CD4-positive, alpha-beta memory T cell (primary cell): ENCODE measurements at regions not wholly inside any gene's neighbourhood (a gene's known extent, or its start where the extent isn't known, plus 50 kb on each side); places are given as distances from the start of the nearest gene placed in this dataset.
"Not testable (repeated sequence)": the region's sequence is repeated elsewhere in the genome, so short reads cannot be mapped to it uniquely, and the experiment has no call there.

ENCODE experiments used
- CTCF ChIA-PET: fragments of 350-600 bp; sonication (Branson Sonifier 250); formaldehyde crosslinking; loops from one replicate; lab custom pipeline; 2021; ENCODE audit warnings: inconsistent platforms; ENCODE audit not compliant: partially characterized antibody; lab: Charles Lee
- POLR2A ChIA-PET: fragments of 350-600 bp; sonication (Branson Sonifier 250); formaldehyde crosslinking; loops from one replicate; lab custom pipeline; 2021; ENCODE audit not compliant: partially characterized antibody; lab: Charles Lee
- DNase-seq, 5 donors: peaks; one replicate each; pipeline versions ENCODE4 v3.0.0 to v3.0.0-alpha.2; 2020 to 2022; ENCODE audit warnings: mixed read lengths in 1 of 5
- H3K27ac ChIP-seq: one replicate; pipeline ENCODE4 v1.7.0; 2013; ENCODE audit warnings: low read depth, low read length
- H3K27me3 ChIP-seq: 2 replicates; pipeline ENCODE4 v1.7.0; 2013; ENCODE audit warnings: mild to moderate bottlenecking, low read length, moderate library complexity; ENCODE audit not compliant: insufficient read depth
- H3K36me3 ChIP-seq: 2 replicates; pipeline ENCODE4 v1.7.0; 2013; ENCODE audit warnings: mild to moderate bottlenecking, low read length, moderate library complexity; ENCODE audit not compliant: insufficient read depth
- H3K4me1 ChIP-seq: 2 replicates; pipeline ENCODE4 v1.7.0; 2013; ENCODE audit warnings: mild to moderate bottlenecking, low read length, moderate library complexity; ENCODE audit not compliant: insufficient read depth
- H3K4me3 ChIP-seq, 2 donors: one replicate each; pipeline ENCODE4 v1.7.0; 2013; ENCODE audit warnings: low read length in 2 of 2, mild to moderate bottlenecking in 1 of 2
- H3K9me3 ChIP-seq, 2 donors: one replicate each; pipeline ENCODE4 v1.7.0; 2013; ENCODE audit warnings: low read length in 2 of 2, control low read depth in 1 of 2; ENCODE audit not compliant: control insufficient read depth in 1 of 2
- H3K27ac Mint-ChIP-seq, 7 donors: one replicate each; pipeline ENCODE4 v1.8.0; 2020 to 2021; ENCODE audit warnings: mixed read lengths in 7 of 7, mild to moderate bottlenecking in 6 of 7, inconsistent platforms in 3 of 7, moderate library complexity in 3 of 7
- H3K27me3 Mint-ChIP-seq, 2 donors: one replicate each; pipeline ENCODE4 v1.8.0; 2020 to 2021; ENCODE audit warnings: mixed read lengths in 2 of 2
- H3K36me3 Mint-ChIP-seq, 2 donors: one replicate each; pipeline ENCODE4 v1.8.0; 2020 to 2021; ENCODE audit warnings: mixed read lengths in 2 of 2, inconsistent platforms in 1 of 2, mild to moderate bottlenecking in 1 of 2
- H3K4me1 Mint-ChIP-seq, 4 donors: one replicate each; pipeline ENCODE4 v1.8.0; 2020 to 2021; ENCODE audit warnings: mixed read lengths in 4 of 4, mild to moderate bottlenecking in 1 of 4
- H3K4me3 Mint-ChIP-seq, 8 donors: one replicate each; pipeline ENCODE4 v1.8.0; 2020 to 2021; ENCODE audit warnings: mixed read lengths in 8 of 8, mild to moderate bottlenecking in 7 of 8, moderate library complexity in 6 of 8, inconsistent platforms in 3 of 8
- H3K9me3 Mint-ChIP-seq, 8 donors: one replicate each; pipeline ENCODE4 v1.8.0; 2020 to 2021; ENCODE audit warnings: mixed read lengths in 8 of 8, mild to moderate bottlenecking in 5 of 8, inconsistent platforms in 3 of 8, moderate library complexity in 1 of 8
- intact Hi-C: fragments of 100-400 bp; cut with micrococcal nuclease; formaldehyde crosslinking; loops from one replicate; pipeline ENCODE4 v1.15.1; 2023

- H3K27me3 Mint-ChIP-seq, result no peaks in the 10 kb centered on the region
- no peaks in the 10 kb centered on the region for H3K36me3 Mint-ChIP-seq
- no peaks in the 10 kb centered on the region for H3K4me1 Mint-ChIP-seq
- Histone ChIP-seq H3K9me3 (no peaks in the 10 kb centered on the region), H3K36me3 (no peaks in the 10 kb centered on the region), H3K4me3 (no peak overlapping the region), H3K27me3 (no peaks in the 10 kb centered on the region), H3K4me1 (no peaks in the 10 kb centered on the region), H3K27ac (no peak overlapping the region)
- H3K27ac Mint-ChIP-seq, result no peak overlapping the region
- intact Hi-C loops, result no loop called here
- H3K9me3 Mint-ChIP-seq, result peaks cover 0 to 14% (median 2%) of the 10 kb centered on the region in 8 donors
- ChIA-PET POLR2A (no interaction called here), CTCF (no interaction called here)
- DNase-seq, result no peak
- no peak overlapping the region for H3K4me3 Mint-ChIP-seq
These were observed 366.9 kb upstream of the GRAMD2B start for GRCh38 chr5:126056352-126056751.

DNA sequence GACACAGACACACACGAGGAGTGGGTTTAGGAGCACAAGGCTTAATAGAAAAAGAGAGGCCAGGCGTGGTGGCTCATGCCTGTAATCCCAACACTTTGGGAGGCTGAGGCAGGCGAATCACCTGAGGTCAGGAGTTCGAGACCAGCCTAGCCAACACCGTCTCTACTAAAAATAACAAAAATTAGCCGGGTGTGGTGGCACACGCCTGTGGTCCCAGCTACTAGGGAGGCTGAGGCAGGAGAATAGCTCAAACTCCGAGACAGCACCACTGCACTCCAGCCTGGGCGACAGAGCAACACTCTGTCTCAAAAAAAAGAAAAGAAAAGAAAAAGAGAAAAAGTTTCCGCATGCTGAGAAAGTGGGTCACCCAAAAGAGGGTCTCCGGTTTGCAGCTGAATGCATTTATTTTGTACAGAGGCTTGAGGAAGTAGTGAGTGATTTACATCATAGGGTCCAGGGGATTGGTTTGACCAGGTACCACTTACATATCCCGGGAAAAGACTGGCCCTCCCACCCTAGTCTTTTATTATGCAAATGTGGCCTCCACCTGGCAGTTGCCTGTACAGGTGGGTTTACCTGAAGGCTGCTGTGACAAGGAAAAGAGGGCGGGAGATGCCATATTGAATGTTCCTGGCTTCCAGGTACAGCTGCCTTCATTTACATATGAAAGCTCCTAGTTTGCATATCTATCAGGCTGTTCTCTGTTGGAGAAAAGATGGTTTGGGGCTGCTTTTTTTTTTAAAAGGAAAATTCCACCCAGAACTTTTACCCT, 366.2 kb upstream of the GRAMD2B start:
- CTCF ChIA-PET, result no interaction called here
- Mint-ChIP-seq H3K27ac (no peak overlapping the region), H3K9me3 (peaks cover 0 to 11% (median 2%) of the 10 kb centered on the region in 8 donors), H3K27me3 (no peaks in the 10 kb centered on the region), H3K4me3 (no peak overlapping the region), H3K36me3 (no peaks in the 10 kb centered on the region), H3K4me1 (no peaks in the 10 kb centered on the region)
- Histone ChIP-seq H3K4me1 (no peaks in the 10 kb centered on the region), H3K27ac (no peak overlapping the region), H3K36me3 (no peaks in the 10 kb centered on the region), H3K4me3 (no peak overlapping the region), H3K9me3 (no peaks in the 10 kb centered on the region), H3K27me3 (no peaks in the 10 kb centered on the region)
- DNase-seq, result no peak
- intact Hi-C loops, result no loop called here
- POLR2A ChIA-PET, result no interaction called here

DNA sequence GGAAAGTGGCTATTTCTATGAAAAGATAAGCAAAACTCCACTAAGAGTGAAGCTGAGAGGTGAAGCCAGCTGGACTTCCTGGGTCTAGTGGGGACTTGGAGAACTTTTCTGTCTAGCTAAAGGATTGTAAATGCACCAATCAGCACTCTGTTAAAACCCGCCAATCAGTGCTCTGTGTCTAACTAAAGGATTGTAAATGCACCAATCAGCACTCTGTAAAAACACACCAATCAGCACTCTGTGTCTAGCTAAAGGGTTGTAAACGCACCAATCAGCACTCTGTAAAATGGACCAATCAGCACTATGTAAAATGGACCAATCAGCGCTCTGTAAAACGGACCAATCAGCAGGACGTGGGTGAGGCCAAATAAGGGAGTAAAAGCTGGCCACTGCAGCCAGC, 364.8 kb upstream of the GRAMD2B start:
- H3K27me3 ChIP-seq, H3K9me3 ChIP-seq, H3K4me3 Mint-ChIP-seq, H3K4me1 Mint-ChIP-seq, DNase-seq, H3K27ac Mint-ChIP-seq, H3K36me3 Mint-ChIP-seq, H3K4me1 ChIP-seq, POLR2A ChIA-PET, intact Hi-C loops, H3K4me3 ChIP-seq, H3K27ac ChIP-seq, H3K27me3 Mint-ChIP-seq, H3K36me3 ChIP-seq, CTCF ChIA-PET: not testable (repeated sequence)
- peaks cover 0 to 13% (median 3%) of the 10 kb centered on the region in 8 donors for H3K9me3 Mint-ChIP-seq

DNA sequence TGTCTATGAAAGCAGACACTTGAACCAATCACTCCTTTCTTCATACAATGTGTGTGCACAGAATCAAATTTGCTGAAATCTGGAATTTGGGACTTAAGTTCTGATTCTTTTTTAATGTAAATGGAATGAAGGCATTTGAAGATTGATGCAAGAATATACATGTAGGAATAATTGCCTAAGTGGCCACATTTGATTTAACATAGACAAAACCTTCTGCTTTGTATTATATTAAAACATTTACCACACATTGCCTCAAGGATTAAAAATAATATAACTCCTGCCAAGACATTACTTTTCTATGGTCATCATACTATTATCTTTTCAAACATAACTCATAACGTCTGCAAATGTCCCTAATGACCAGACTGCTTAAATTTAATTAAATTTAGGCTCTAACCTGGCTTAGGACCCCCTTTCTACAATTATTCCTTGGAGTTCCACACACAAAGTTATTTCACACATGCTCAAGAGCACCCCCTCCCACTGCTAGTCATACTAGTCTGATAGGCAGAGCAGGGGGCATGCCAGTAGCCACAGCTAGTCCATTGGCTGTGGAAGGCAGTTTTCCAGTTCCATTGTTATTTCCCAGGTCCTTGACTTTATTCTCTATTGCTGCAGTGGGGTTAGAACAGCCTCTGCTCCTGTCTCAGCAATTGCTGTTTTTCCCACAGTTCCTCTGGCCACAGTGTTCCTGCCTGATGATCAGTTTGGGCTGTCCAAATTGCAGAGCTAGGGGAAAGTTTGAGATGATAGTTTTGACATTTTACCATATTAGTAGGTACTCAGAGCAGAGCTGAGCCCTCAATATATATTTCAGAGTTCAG, 360.6 kb upstream of the GRAMD2B start:
- intact Hi-C loops, result no loop called here
- CTCF ChIA-PET, result no interaction called here
- no peak for DNase-seq
- POLR2A ChIA-PET, result no interaction called here
- H3K27me3 ChIP-seq, result no peaks in the 10 kb centered on the region
- Mint-ChIP-seq H3K36me3 (no peaks in the 10 kb centered on the region), H3K27me3 (peaks cover 0 to 1% of the 10 kb centered on the region in 2 donors), H3K27ac (no peak overlapping the region), H3K9me3 (peaks cover 0 to 15% (median 4%) of the 10 kb centered on the region in 8 donors), H3K4me1 (no peaks in the 10 kb centered on the region), H3K4me3 (no peak overlapping the region)
- H3K9me3 ChIP-seq, result no peaks in the 10 kb centered on the region
- no peaks in the 10 kb centered on the region for H3K36me3 ChIP-seq
- H3K4me1 ChIP-seq, result no peaks in the 10 kb centered on the region
- no peak overlapping the region for H3K27ac ChIP-seq
- no peak overlapping the region for H3K4me3 ChIP-seq

GRCh38 chr5:126065061-126065460, 358.1 kb upstream of the GRAMD2B start:
- intact Hi-C loops, result no loop called here
- peaks cover 0 to 1% of the 10 kb centered on the region in 2 donors for H3K27me3 Mint-ChIP-seq
- CTCF ChIA-PET, result no interaction called here
- H3K4me3 ChIP-seq, result no peak overlapping the region
- peaks cover 0 to 10% (median 5%) of the 10 kb centered on the region in 8 donors for H3K9me3 Mint-ChIP-seq
- no peaks in the 10 kb centered on the region for H3K36me3 ChIP-seq
- H3K27ac Mint-ChIP-seq, result no peak overlapping the region
- no peaks in the 10 kb centered on the region for H3K9me3 ChIP-seq
- H3K27ac ChIP-seq, result no peak overlapping the region
- H3K4me1 ChIP-seq, result no peaks in the 10 kb centered on the region
- H3K36me3 Mint-ChIP-seq, result no peaks in the 10 kb centered on the region
- H3K4me1 Mint-ChIP-seq, result no peaks in the 10 kb centered on the region
- no peak overlapping the region for H3K4me3 Mint-ChIP-seq
- no peaks in the 10 kb centered on the region for H3K27me3 ChIP-seq
- DNase-seq, result no peak
- POLR2A ChIA-PET, result no interaction called here

DNA sequence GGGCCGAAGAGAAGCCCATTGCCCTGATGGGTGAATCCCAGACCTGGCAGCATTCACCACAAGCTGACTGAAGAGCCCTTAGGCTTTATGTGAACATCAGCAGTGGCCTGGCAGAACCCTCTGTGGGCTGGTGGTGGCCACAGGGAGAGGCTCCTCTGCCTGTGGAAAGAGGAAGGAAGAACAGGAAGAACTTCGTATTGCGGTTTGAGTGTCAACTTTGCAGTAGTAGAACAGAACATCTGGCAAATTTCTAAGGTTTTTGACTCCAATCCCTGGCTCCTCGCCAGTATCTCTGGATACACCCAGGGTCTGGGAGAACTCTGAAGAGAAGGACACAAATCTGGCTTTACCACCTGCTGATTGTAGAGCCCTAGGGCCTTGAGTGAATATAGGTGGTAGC, 356.4 kb upstream of the GRAMD2B start:
- ChIA-PET POLR2A (no interaction called here), CTCF (no interaction called here)
- DNase-seq, result no peak
- Mint-ChIP-seq H3K4me1 (no peaks in the 10 kb centered on the region), H3K27me3 (peaks cover 0 to 1% of the 10 kb centered on the region in 2 donors), H3K36me3 (no peaks in the 10 kb centered on the region), H3K9me3 (peaks cover 0 to 22% (median 9%) of the 10 kb centered on the region in 8 donors), H3K4me3 (no peak overlapping the region), H3K27ac (no peak overlapping the region)
- intact Hi-C loops, result no loop called here
- Histone ChIP-seq H3K36me3 (no peaks in the 10 kb centered on the region), H3K27ac (no peak overlapping the region), H3K4me3 (no peak overlapping the region), H3K27me3 (no peaks in the 10 kb centered on the region), H3K9me3 (no peaks in the 10 kb centered on the region), H3K4me1 (no peaks in the 10 kb centered on the region)

- no peak for DNase-seq
- H3K4me1 Mint-ChIP-seq, result no peaks in the 10 kb centered on the region
- no peak overlapping the region for H3K4me3 Mint-ChIP-seq
- H3K27me3 ChIP-seq, result no peaks in the 10 kb centered on the region
- H3K27ac Mint-ChIP-seq, result no peak overlapping the region
- no peaks in the 10 kb centered on the region for H3K9me3 ChIP-seq
- H3K36me3 ChIP-seq, result no peaks in the 10 kb centered on the region
- H3K27me3 Mint-ChIP-seq, result peaks cover 0 to 1% of the 10 kb centered on the region in 2 donors
- no peak overlapping the region for H3K4me3 ChIP-seq
- CTCF ChIA-PET, result no interaction called here
- no peaks in the 10 kb centered on the region for H3K4me1 ChIP-seq
- intact Hi-C loops, result no loop called here
- H3K27ac ChIP-seq, result no peak overlapping the region
- POLR2A ChIA-PET, result no interaction called here
- peaks cover 0 to 24% (median 12%) of the 10 kb centered on the region in 8 donors for H3K9me3 Mint-ChIP-seq
- no peaks in the 10 kb centered on the region for H3K36me3 Mint-ChIP-seq
These were observed 355.8 kb upstream of the GRAMD2B start for GRCh38 chr5:126067404-126067803.
